Skeletal muscle cell (primary cell): ENCODE measurements at regions not wholly inside any gene's neighbourhood (a gene's known extent, or its start where the extent isn't known, plus 50 kb on each side); places are given as distances from the start of the nearest gene placed in this dataset.

Source experiments
- DNase-seq: peaks from one replicate; pipeline ENCODE4 v3.0.0-alpha.2; 2010; ENCODE audit warnings: low read depth
- H3K4me3 ChIP-seq: 2 replicates; pipeline ENCODE4 v1.5.1; 2011; ENCODE audit warnings: low read depth, mild to moderate bottlenecking, control low read depth, low read length, moderate library complexity

GRCh38 chr15:39144051-39144450 lies 436.8 kb upstream of the THBS1 start:
- DNase-seq: no peak

GRCh38 chr15:39144613-39145499 lies 436.0 kb upstream of the THBS1 start:
- H3K4me3 ChIP-seq: no peak overlapping the region
- DNase-seq: no peak

More at GRCh38 chr15:39144051-39144450, 436.8 kb upstream of the THBS1 start:
- no peak overlapping the region for H3K4me3 ChIP-seq

DNA sequence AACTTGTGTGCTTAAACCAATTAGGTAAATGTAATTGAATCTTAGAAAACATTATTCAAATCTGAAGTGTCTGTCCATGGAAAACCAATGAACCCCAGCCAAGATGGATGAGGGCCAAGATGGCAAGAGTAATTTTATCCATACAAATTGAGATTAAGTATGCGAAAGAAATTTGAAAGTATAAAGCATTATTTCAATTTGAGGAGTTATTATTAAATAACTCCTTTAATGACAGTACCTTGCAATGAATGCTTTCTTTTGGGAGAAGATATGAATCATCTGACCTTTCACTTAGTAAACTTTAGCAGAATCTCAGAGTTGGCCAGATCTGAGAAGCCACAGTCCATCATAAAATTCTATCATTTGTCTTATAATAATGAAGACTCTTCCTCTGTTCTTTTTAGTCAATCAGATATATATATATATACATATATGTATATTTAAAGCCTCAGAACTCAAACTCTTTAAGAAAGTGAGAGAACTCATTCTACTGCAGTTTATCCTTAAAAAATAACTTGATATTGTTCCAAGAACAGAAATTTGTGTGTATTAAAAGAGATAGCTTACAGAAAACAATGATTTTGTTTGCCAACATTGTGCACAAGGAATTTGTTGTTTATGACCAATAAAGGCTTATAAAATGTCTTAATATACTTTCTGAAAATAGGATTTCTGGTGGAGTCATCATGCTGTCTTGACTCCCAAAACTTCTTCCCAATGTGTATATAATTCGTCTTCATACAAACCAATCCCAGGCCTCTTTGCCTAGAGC lies 434.8 kb upstream of the THBS1 start:
- DNase-seq: no peak
- H3K4me3 ChIP-seq: no peak overlapping the region

DNA sequence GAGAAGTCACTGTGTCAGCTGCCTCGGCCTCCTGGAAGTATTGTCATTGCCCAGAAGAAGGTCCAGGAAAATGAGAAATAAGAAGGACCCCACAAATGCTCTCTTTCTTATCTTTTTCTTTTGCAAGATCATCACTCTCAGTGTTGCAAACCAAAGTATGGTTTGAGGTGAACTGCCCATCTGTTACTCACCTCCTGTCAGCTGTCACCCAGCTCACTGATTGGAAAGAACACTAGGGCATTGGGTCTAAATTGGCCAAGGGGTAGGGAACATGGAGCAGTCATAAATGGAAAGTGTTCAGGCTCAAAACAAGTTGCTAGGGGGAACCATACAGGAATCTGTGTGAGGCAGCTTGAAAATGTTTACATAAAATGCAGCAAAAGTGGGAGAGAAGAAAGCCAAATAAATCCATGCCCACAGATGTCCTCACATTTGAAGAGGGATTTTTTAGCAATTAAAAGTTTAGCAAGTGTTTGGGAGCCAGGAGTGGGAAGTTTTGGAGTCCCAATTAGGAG lies 431.2 kb upstream of the THBS1 start:
- DNase-seq: no peak
- H3K4me3 ChIP-seq: no peak overlapping the region

DNA sequence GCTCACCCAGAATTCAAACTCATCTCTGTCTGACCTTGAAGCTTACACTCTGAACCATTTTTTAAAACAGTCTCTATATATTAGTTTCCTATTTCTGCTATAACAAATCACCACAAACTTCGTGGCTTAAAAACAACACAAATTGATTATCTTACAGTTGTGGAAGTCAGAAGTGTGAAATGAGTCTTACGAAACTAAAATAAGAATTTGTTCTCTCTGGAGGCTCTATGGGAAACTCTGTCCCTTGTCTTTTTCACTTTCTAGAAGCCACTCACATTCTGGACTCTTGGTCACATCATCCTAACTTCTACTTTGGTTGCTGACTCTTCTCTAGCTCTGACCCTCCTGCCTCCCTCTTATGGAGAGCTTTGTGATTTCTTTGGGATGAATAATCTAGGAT lies 429.3 kb upstream of the THBS1 start:
- no peak overlapping the region for H3K4me3 ChIP-seq

GRCh38 chr15:39153058-39153714 lies 427.7 kb upstream of the THBS1 start:
- no peak overlapping the region for H3K4me3 ChIP-seq
- DNase-seq: no peak

More for the DNA sequence above, 429.3 kb upstream of the THBS1 start:
- DNase-seq: no peak

DNA sequence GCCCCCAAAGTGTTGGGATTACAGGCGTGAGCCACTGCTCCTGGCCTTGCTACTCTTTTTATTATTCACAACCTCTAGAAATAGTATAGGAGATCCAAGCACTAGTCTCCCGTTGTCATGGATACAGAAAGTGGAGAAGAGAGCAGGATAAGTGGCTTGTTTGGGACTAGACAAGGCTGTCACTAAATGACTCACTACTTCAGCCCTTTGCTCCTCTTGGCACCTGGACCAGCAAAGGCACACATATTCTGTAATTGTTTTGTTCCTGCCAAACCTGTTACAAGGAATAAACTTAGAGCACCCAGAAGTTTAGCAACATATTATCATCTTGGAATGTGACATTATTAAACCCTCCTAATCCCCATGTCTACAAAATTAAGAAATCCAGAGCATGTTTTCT lies 427.2 kb upstream of the THBS1 start:
- DNase-seq: no peak
- H3K4me3 ChIP-seq: no peak overlapping the region

DNA sequence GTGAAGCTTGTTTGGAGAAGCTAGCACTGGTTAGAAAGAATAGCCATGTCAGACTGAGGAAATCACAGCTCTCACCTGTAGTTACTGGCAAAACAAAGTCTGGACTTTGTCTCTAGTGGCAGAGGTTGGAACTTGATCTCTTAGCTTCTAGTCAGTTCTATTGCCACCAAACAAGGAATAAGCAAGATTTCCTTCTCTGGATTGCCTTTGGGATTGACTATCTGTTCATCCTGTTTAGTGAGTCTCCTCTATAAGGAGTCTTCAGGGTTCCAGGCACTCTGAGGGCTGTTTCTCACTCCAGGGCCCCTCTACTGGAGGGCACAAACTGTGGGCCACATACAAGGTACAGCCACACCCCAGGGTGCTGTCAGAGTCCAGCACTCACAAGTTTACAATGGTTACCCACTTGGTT lies 426.6 kb upstream of the THBS1 start:
- no peak for DNase-seq

DNA sequence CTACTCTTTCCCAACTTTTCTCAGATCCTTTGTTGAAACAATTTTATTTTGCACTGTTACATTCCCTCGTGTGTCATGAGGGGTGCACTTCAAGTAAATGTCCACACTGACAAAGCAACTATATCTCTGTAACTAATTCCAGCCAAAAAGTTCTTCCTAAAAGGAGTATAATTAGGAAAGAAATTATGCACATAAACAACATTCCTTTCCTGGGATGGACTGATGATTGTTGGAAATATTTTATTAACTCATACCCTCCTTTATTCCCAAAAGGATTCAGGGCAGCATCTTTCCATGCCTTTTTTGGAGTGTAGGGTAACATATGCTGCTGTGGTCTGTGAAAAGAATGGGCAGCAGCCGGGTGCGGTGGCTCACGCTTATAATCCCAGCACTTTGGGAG lies 426.1 kb upstream of the THBS1 start:
- DNase-seq: no peak
- H3K4me3 ChIP-seq: no peak overlapping the region

More for the DNA sequence above, 426.6 kb upstream of the THBS1 start:
- H3K4me3 ChIP-seq: no peak overlapping the region

GRCh38 chr15:39156166-39156565 lies 424.7 kb upstream of the THBS1 start:
- DNase-seq: peak; percentile 85
- no peak overlapping the region for H3K4me3 ChIP-seq

DNA sequence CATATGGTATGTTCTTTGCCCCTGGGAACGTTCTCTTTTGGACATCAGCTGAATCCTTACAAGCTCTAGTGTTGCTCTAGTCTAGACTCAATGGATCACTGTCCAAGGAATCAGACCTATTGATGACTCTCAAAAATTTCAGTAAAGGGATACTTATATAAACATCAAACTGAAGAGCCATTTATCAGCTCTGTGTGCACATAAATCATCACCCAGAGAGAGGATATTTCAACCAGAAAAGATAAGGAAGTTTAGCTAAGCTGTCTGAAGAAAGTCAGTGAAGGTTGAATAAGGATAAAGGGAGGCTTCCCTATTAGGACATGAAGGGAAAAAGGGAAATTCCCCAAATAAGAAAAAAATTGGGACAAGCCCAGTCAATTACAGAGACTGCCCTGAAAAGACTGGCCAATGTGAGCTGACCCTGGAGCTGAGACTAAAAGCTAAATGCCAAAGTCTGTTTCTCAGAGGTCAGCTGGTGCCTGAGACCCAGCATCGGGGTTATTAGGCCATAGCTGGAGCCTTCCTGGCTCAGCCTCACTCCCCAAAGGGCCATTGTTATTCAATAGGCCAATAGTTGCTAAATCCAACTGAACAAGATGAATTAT lies 424.1 kb upstream of the THBS1 start:
- no peak for DNase-seq
- no peak overlapping the region for H3K4me3 ChIP-seq

GRCh38 chr15:39157882-39158281 lies 423.0 kb upstream of the THBS1 start:
- H3K4me3 ChIP-seq: no peak overlapping the region
- DNase-seq: no peak

- DNase-seq: no peak
- H3K4me3 ChIP-seq: no peak overlapping the region
Measured at GRCh38 chr15:39159833-39160232, 421.0 kb upstream of the THBS1 start.

- H3K4me3 ChIP-seq: no peak overlapping the region
- DNase-seq: no peak
Measured at GRCh38 chr15:39161096-39161495, 419.8 kb upstream of the THBS1 start.

DNA sequence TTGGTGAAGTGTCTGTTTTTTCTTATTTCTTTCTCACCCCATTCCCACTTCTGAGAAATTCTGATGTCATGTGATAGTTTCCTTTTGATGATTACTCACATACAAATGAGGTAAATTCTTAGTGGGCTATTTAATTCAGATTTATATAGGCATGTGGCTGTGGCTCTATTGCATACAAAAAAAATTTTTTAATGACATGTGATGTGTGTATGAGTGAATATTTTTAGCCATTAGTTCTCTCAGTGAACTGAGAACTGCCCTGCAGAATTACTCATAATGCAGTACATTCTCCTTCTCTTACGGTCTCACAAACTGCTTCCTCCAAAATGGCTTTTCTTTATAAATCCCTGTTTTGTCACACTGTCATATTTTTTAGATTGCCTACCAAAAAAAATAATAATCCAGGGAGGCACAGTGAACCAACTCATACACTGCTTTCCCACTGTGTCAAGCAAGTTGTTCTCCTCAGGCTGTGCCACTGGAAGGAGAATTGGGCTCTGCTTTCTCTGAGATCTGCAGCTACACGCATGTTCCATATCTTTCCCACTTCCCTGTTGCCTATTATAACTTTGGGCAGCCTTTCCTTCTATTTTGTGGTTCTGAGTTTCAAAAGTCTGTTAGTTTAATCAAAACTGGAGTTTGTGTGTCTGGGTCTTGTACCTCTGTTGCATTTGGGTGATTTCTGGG lies 415.7 kb upstream of the THBS1 start:
- no peak for DNase-seq
- no peak overlapping the region for H3K4me3 ChIP-seq

GRCh38 chr15:39167164-39168058 lies 413.5 kb upstream of the THBS1 start:
- H3K4me3 ChIP-seq: no peak overlapping the region
- DNase-seq: no peak

- DNase-seq: peak; percentile 96
- no peak overlapping the region for H3K4me3 ChIP-seq
Measured at GRCh38 chr15:39171944-39172368, 408.9 kb upstream of the THBS1 start.
